NCI-H2029 (cell line): ENCODE measurements at regions not wholly inside any gene's neighbourhood (a gene's known extent, or its start where the extent isn't known, plus 50 kb on each side); places are given as distances from the start of the nearest gene placed in this dataset.

Source experiments
- DNase-seq: peaks from one replicate; lab custom pipeline; 2025; lab: John Stamatoyannopoulos, UW

DNA sequence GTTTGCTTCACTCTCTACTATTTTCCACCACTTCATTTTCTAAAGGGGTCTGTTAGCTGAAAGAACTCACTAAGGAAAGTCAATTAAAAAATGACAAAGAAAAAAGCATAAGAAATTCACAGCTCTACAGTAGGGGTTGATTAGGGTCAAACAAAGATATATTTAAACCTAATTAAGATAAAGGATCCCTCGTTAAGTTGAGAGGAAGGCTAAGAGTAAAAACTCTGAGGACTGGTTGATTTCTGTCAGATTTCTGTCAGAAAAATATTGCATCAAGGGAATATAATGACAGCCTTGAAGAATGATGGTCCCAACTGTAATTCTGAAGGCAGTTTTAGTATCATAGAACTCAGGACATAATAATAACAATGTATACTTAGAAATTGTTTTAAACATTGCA, 218.0 kb downstream of the QDPR start:
- DNase-seq = no peak

DNA sequence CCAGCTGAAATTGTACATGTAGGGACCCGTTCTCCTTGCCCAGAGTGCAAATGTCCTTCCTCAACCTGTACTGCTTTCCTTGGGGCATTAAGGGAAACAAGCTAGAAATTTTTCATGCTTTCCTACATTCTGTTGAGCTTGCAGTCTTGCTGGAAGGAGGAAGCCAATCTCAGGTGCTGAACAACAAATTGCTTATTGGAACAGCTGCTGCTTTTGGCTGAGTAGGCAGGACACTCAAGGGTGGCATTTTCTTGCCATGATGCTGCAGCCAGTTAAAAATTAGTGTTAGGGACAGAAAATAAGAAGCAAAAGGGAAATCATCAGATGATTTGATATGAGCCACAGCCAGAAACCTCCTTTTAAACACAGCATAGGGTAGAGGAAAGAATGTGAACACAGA, 223.7 kb downstream of the QDPR start:
- peak; percentile 24 for DNase-seq

DNA sequence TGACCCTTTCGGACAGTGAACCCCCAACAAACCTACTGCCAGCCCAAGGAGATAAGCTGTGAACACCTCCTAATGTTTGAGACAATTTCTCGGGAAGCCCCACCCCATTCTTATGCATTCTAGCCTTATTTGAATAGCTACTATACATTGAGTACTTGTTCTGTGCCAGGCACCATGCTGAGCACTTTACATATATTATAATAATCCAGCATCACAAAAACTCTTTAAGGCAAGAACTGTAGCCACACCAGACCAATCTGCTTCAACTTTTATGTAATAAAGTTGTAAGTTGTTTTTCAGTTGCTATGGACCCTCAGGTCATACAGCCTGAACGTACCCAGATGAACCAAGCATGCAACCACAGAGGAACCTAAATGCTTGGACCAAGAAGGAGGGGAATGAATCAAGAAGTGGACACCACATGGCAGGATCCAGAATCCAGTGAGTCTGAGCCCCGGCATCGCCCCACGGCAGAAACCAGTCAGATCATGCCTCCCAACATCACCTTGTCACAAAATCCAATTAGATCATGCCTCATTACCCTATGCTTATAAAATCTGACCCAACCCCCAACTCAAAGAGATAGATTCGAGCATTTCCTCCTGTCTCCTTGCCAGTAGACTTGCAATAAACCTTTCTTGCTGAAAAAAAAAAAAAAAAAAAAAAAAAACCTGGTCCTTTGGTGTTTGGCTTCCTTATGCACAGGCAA, 225.0 kb downstream of the QDPR start:
- DNase-seq = peak; percentile 35

DNA sequence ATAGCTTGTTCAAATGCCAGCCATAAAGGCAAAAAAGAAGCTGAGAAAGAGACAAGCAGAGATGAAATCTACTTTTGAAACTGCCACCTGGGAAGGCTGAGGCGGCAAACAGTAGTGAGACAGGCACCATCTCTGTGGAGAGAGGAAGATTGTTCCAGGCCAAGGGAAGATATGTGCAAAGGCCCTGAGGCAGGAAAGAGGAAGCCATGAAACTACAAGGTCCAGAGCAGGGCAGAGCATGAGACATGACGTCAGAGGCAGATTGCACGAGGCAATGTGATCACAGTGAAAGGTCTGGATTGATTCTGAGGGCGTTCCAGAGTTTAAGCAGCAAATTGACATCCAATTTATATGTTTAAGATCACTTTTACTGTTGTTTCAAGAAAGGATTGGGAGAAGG, 226.1 kb downstream of the QDPR start:
- DNase-seq = no peak

DNA sequence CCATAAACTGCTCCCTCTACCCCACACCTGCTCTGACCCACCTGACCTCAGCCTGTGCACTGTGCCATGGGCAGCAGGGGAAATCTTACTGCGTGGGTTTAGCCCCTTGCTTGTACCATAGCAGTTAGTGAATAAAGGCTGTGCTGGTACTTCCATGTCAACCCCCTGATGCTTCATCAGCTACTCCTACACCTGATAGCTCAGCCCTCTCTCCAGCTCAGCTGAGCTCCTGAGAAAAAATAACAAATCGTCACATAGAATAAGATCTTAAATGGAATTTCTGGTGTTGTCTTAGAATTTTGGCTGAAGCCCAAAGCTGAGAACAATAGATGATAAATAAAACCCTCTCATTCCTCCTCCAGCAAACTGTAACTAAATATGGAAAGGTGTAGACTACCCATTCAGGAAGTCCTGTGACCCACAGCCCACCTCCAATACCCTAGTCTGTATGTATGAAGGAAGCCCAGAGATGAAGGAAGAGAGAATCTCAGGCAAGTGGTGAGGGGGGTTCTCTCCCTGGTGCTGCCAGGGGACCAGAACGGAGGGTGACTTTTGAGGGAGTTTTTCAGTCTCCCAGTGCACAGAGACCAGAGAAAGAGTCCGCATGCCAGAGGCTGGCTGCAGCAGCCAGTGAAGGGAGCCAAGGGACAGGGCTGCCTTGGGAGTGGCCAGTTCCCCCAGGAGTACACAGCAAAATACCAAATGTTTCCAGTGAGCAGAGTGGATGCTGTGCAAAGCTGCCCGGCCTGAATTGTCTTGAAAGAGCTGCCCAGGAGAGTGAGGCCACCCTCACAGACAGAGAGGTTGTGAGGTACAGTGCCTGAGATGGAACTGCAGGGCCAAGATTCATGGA, 227.3 kb downstream of the QDPR start:
- DNase-seq = peak; percentile 53

DNA sequence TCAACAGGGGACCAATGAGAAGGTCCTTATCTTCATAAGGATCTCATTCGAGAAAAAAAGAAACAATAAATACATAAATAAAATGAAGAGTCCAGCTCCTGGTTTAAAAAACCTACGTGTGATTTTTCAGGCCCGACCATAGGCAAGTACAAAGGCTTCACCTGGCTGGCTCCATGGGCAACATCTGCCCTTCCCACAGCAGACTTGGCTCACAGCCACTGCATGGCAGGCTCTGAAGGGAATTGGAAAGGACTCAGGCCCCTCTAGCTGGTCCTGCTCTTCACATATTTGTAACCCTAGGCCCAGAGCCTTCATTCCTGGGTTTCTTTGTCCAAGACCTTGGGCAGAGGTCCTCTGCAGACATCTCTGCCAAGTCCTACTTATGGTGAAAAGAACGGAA, 228.1 kb downstream of the QDPR start:
- DNase-seq = peak; percentile 78

DNA sequence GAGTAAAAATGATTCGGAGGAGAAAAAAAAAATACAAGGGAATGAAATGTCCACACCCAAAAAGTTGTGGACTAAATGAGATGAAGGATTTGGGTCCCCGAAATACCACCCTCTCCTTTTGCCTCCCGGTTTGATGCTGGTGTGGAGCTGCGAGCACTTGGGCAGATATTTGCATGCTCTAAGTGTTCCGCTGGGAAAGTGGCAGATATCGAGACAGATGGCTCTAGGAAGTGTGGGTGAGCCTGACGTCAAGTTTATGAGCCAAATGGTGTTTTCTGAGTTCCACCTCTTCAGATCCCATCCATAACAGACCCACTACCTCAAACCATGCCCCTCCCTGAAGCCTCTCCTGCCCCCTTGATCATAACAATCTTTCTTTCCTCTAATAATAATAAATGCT, 228.6 kb downstream of the QDPR start:
- no peak for DNase-seq

DNA sequence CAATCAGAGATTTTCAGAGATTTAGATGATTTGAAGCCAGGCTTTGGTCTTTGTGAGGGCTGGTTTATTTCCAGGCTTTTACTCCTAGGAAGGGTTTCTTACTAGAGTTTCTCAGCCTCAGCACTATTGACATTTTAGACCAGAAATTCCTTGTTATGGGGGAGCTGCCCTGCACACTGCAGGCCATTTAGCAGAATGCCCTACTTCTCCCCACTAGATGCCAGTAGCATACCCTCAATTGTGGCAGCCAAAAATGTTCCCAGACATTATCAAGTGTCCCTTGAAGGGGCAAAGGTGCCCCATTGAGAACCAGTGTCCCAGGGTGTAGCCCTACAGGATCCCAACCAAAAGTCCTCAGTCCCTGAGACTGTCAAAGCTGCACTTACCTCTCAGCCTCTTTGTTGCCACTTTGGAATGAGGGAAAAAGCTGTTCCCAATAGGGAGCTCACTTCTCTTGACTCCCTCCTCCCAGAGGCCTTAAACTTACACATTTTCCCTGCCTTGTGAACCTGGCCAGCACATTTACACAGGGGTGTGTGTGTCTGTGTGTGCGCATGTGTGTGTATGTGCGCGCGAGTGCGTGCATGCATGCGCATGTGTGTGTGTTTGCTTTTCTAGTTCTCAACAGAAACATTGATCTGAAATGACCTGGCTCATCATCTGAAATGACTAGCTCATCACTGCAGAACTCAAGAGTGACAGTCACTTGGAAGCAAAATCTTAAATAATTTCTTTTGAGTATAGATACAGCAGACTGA, 231.4 kb downstream of the QDPR start:
- no peak for DNase-seq

DNA sequence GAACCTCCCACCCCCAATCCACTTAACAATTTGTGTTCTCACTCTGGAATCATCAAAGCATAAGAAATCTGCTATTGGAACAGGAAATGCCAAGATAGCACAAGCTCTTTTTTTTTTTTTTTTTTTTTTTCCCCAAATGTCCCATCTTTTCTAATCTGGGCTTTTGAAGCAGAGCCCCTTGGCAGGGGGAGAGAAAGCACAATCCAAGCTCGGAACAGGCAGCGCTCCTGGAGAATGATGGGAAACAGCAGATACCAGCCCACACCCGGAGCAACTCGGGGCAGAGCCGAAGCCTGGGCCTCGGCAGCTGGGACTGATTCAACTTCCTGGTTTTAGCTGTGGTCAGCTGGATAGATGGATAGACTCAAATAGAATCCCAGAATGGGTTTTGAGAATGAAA, 235.1 kb downstream of the QDPR start:
- DNase-seq = no peak

DNA sequence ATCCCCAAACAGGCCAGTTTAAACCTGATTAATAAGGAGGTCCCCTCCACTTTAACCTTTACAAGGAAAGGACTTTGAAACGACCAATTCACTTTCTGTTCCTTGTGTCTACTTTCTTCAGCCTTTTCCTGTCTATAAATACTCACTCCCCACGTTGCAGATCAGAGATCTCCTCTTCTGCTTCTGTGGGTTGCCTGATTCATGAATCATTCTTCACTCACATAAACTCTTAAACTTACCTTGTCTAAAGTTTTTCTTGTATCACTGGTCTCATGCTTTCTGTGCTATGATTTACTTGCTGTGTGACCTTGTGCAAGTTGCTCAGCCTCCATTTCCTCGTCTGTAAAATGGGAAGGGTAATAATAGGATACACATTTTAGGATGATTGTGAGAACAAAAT, 236.1 kb downstream of the QDPR start:
- no peak for DNase-seq

DNA sequence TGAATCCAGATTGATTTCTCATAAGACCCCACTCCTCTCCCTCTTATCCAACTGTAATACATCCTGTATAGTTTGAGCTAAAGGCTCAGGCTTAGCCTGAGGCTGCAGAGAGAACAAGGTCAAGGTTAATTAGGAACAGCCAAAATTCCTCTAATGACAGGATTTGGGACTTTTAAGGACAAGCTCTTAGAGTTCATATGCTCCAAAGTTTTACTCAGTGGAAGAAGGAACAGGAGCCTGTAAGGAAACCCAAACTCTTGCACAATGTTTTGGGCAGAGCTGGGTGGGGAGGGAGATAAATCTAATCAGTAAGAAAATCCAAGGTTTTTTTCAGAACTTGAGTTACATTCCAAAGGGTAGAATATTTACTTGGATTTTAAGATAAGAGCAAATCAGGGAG, 238.8 kb downstream of the QDPR start:
- DNase-seq = no peak

DNA sequence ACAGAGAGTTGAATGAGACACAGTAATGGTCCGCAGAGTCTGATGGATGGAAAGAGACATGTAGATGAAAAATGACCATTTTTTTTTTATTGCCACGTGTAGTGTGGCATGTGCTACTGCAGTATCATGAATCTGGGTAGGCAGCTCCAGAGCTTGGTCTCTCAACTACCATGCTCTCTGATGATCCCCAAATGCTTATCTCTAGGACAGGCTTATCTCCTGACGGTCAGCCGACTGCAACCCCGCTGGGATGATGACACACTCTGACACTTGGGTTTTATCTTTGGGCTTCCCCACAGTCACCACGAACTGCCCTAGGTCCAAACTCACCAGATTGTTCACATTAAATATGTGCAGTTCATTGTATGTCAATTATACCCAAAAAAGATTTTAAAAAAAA, 239.7 kb downstream of the QDPR start:
- no peak for DNase-seq

DNA sequence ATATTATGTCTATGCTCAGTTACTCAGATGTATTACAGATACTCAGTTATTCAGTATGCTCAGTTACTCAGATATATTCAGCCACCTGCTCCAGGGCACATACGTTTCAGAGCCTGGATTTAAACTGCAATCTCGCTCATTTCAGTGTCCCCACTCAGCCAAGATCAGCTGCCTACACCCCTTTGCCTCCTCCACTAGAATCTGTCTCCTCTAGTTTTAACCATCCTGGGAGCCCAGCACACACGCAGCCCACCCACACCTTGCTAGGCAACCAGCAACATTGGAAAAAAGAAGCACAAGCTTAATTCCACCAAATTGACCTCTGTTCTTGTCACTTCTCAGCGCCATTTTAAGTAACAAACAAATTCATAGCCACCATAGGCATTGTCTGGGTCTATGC, 246.2 kb downstream of the QDPR start:
- no peak for DNase-seq

DNA sequence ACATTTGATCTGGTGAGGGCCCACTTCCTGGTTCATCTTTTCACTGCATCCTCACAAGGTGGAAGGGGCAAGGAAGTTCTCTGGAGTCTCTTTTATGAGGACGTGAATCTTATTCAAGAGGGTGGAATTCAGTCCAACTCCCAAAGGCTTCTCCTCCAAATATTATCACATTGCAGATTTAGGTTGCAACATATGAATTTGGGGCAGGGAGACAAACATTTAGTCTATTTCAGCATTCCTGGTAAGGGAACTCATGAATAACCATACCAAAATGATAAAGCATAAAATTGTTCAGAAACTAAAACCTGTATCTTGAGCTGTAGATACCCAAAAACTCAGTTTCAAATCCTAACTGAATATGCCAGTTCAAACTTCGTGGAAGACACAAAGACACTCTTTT, 246.8 kb downstream of the QDPR start:
- no peak for DNase-seq

DNA sequence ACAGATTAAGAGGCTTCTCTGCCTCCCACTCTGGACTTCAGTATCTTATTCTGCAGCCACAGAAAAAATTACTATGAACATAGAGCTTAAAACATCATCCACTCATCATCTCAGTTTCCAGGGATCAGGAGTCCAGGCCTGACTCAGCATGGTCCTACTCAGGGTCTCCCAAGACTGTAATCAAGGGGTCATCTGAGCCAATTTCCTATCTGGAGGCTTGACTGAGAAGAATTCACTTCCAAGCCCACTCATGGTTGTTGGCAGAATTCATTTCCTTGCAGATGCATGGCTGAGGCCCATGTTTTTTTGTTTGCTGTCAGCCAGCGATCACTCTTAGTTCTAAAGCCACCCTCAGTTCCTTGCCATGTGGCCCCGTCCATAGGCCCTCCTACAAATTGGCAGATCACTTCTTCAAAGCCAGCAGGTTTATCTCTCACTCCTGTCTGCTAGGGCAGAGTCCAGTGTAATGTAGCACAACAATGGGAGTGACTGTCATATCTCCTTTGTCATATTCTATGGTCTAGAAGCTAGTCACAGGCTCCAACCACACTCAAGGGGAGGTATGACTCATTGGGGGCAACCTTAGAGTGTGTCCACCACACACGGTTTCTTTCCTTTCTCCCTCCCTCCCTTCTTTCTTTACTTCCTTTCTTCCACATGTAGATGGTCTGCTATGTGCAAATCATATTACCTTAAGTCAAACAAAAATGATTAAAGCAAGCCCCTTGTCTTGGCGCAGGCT, 251.6 kb downstream of the QDPR start:
- DNase-seq = no peak

DNA sequence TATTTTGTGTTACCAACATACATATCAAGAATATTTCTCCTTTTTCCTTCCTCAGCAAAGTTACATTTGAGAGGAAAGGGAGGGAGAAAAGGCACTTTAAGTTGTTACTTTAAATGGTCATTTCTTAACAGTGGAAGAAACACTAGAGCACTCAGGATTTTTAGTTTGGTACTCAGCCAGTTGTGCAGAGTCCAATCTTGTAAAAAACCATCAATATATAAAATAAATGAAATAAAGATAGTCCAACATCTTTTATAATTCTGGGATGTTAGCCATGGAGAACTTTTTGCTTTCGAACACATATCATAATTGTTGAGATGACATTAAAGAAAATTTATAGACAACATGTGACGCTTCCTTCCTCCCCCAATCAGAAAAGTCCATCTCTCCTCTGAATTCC, 253.8 kb downstream of the QDPR start:
- DNase-seq = no peak

DNA sequence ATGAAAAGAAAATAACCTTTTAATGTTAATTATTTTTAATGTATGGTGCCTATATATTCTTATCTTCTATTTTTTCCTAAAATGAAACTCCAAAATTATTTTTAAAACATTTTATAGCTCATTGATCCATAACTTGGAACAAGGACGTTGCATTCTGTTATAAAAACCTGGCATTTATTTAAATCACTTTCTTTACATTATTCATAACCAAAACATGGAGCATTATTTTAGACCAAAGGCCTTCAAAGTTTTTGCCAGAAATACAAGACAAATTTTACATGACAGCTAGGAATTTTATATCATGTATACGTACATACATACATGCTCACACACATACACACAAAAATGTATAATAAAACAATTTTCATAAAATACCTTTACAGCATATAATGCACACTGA, 259.8 kb downstream of the QDPR start:
- no peak for DNase-seq

DNA sequence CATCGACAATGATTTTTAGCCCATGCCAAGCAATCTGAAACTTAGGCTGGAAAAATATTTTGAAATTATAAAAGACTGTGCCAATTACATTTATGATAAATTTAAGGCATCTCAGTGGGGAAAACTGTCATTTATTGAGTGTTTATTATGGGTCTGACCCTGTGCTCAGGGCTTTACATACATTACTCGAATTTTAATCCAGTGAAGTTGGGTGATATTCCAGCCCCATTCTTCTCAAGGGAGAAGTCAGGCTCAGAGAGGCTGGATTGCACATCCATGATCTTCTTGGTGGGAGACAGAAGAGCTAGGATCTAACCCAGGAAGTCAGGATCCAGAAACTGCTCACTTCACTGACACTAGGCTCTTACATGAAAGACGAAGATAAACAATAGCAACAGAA, 260.8 kb downstream of the QDPR start:
- peak; percentile 22 for DNase-seq

DNA sequence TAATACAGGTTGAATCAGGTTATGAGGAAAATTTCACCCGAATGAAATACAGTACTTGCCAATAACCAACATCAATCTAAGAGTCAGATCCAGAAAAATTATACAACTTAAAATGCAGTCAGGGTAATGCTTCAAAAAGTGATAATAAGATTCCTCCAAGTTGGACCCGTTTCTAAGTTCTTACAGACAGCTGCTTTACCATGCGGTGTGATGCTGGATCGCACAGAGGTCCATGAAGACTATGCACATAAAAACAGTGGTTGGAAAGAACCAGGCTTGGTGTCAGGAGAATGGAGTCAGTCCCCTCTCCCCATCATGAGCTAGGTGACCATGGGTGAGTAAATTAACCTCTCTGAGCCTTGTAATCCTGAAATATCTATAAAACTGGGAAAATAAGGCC, 261.3 kb downstream of the QDPR start:
- no peak for DNase-seq

DNA sequence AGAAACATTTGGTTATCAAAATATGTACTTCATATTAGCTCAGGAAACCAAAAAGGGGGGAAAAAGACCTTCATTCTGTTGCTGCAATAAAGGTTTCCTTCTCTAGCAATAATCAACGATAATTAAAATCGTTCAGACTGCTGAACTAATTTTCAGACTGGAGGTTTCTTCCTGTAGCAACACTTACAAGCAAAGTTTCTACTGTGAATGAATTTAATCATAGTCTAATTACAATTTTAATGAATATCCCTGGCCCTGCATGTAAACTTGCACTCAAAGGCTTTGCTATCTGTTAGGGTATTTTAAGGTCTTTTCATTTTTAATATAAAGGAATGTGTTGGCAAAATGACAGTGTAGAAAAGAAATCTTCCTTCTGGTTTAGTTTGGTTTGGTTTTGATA, 265.2 kb downstream of the QDPR start:
- DNase-seq = no peak

DNA sequence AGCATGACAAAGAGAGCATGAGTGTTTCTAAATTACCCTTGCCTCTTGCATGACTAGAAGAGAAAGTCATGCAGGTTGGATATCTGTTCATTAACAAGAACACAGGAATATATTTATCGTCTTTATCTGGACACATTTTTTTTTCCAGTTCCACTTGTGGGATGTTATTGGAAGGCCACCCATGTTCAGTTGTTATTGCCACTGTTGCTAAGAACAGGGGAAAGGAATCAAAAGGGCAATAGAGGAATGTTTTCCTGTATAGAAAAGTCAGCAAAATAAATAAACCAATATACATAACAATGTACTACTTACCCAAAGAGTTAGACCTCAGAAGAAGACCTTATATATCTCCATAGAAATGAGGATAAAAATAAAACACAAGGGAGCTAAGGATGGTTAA, 270.1 kb downstream of the QDPR start:
- DNase-seq = no peak

DNA sequence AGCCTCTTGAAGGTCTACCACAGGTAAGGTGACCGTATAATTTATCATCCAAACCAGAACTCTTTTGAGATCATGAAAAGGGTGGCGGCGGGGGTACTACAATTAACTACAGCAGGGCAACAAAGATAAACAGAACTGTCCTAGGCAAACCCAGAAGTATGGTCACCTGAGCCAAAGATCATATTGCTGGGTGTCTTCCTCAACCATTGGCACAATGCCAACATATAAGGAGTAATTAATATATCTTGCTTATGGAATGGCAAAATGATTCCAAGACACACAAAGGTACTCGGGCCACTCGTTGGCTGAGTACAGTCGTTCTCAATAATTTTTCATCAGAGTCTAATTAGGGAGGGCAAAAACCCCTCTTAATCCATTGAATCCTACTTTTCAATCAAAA, 273.3 kb downstream of the QDPR start:
- DNase-seq = no peak
